H9 (cell line): ENCODE measurements at regions not wholly inside any gene's neighbourhood (a gene's known extent, or its start where the extent isn't known, plus 50 kb on each side); places are given as distances from the start of the nearest gene placed in this dataset.

Experiments
- DNase-seq: peaks from one replicate; pipeline ENCODE4 v3.0.0-alpha.2; 2017
- H2AFZ ChIP-seq: one replicate; pipeline ENCODE4 v1.6.1; 2013; ENCODE audit warnings: mild to moderate bottlenecking, low read length, control low read depth, moderate library complexity
- H2AK5ac ChIP-seq: 2 replicates; pipeline ENCODE4 v1.6.1; 2013; ENCODE audit warnings: low read length, control low read depth, mixed read lengths; ENCODE audit not compliant: insufficient read length
- H2BK120ac ChIP-seq: one replicate; pipeline ENCODE4 v1.6.1; 2013; ENCODE audit warnings: low read depth, mild to moderate bottlenecking, low read length, control low read depth, inconsistent platforms; ENCODE audit not compliant: poor library complexity, severe bottlenecking
- H2BK12ac ChIP-seq: 2 replicates; pipeline ENCODE4 v1.6.1; 2013; ENCODE audit warnings: low read length, control low read depth, mixed read lengths, low read depth; ENCODE audit not compliant: insufficient read length
- H2BK15ac ChIP-seq: 2 replicates; pipeline ENCODE4 v1.6.1; 2013; ENCODE audit warnings: low read depth, low read length, control low read depth
- H2BK20ac ChIP-seq: one replicate; pipeline ENCODE4 v1.6.1; 2013; ENCODE audit warnings: low read depth, mild to moderate bottlenecking, low read length, control low read depth, inconsistent platforms; ENCODE audit not compliant: poor library complexity, severe bottlenecking
- H2BK5ac ChIP-seq: 2 replicates; pipeline ENCODE4 v1.6.1; 2013; ENCODE audit warnings: low read length, control low read depth, mixed read lengths; ENCODE audit not compliant: insufficient read length
- H3K14ac ChIP-seq: 2 replicates; pipeline ENCODE4 v1.6.1; 2013; ENCODE audit warnings: low read length, control low read depth; ENCODE audit not compliant: insufficient read depth
- H3K18ac ChIP-seq: 2 replicates; pipeline ENCODE4 v1.6.1; 2013; ENCODE audit warnings: low read depth, mild to moderate bottlenecking, mixed read lengths, low read length, control low read depth; ENCODE audit not compliant: insufficient read length
- H3K23ac ChIP-seq: 2 replicates; pipeline ENCODE4 v1.6.1; 2013; ENCODE audit warnings: low read length, control low read depth, mixed read lengths, low read depth; ENCODE audit not compliant: insufficient read length
- H3K23me2 ChIP-seq: 2 replicates; pipeline ENCODE4 v1.6.1; 2013; ENCODE audit warnings: low read depth, mild to moderate bottlenecking, mixed read lengths, low read length, control low read depth; ENCODE audit not compliant: insufficient read length, poor library complexity, severe bottlenecking
- H3K27ac ChIP-seq: 2 replicates; pipeline ENCODE4 v1.5.1; 2013; ENCODE audit warnings: low read length, control low read depth, mixed read lengths, low read depth; ENCODE audit not compliant: insufficient read length
- H3K27me3 ChIP-seq: 2 replicates; pipeline ENCODE4 v1.6.1; 2013; ENCODE audit warnings: low read length, control low read depth, inconsistent platforms; ENCODE audit not compliant: insufficient read depth
- H3K4ac ChIP-seq: 2 replicates; pipeline ENCODE4 v1.6.1; 2013; ENCODE audit warnings: low read depth, mild to moderate bottlenecking, control low read depth, inconsistent platforms, low read length, moderate library complexity
- H3K4me1 ChIP-seq: 2 replicates; pipeline ENCODE4 v1.6.1; 2013; ENCODE audit warnings: low read length, control low read depth, inconsistent platforms; ENCODE audit not compliant: insufficient read depth
- H3K4me2 ChIP-seq: 2 replicates; pipeline ENCODE4 v1.6.1; 2013; ENCODE audit warnings: low read length, control low read depth, mixed read lengths; ENCODE audit not compliant: insufficient read length, insufficient read depth
- H3K56ac ChIP-seq: 2 replicates; pipeline ENCODE4 v1.6.1; 2013; ENCODE audit warnings: low read depth, mild to moderate bottlenecking, mixed read lengths, low read length, control low read depth; ENCODE audit not compliant: insufficient read length
- H3K79me1 ChIP-seq: 2 replicates; pipeline ENCODE4 v1.6.1; 2013; ENCODE audit warnings: low read depth, mild to moderate bottlenecking, moderate library complexity, low read length, control low read depth, inconsistent platforms; ENCODE audit not compliant: insufficient read depth, poor library complexity, severe bottlenecking
- H3K79me2 ChIP-seq: 2 replicates; pipeline ENCODE4 v1.6.1; 2013; ENCODE audit warnings: low read length, control low read depth, inconsistent platforms; ENCODE audit not compliant: insufficient read depth
- H3K9ac ChIP-seq: 2 replicates; pipeline ENCODE4 v1.6.1; 2013; ENCODE audit warnings: low read length, control low read depth, mixed read lengths; ENCODE audit not compliant: insufficient read length; ENCODE audit errors: extremely low read depth
- H3K9me3 ChIP-seq: one replicate; pipeline ENCODE4 v1.6.1; 2013; ENCODE audit warnings: low read depth, low read length, inconsistent platforms; ENCODE audit not compliant: control insufficient read depth
- H3T11ph ChIP-seq: one replicate; pipeline ENCODE4 v1.6.1; 2013; ENCODE audit warnings: mild to moderate bottlenecking, low read length, control low read depth, inconsistent platforms
- H4K20me1 ChIP-seq: one replicate; pipeline ENCODE4 v1.6.1; 2013; ENCODE audit not compliant: control insufficient read depth, insufficient read length, insufficient read depth
- H4K5ac ChIP-seq: 2 replicates; pipeline ENCODE4 v1.6.1; 2013; ENCODE audit warnings: low read depth, mild to moderate bottlenecking, mixed read lengths, low read length, control low read depth; ENCODE audit not compliant: insufficient read length
- H4K8ac ChIP-seq: replicated peaks from 2 replicates; pipeline ENCODE4 v1.6.1; 2013; ENCODE audit warnings: low read length, control low read depth, mixed read lengths, low read depth; ENCODE audit not compliant: insufficient read length
- H4K91ac ChIP-seq: 2 replicates; pipeline ENCODE4 v1.6.1; 2013; ENCODE audit warnings: low read depth, mild to moderate bottlenecking, moderate library complexity, mixed read lengths, low read length, control low read depth; ENCODE audit not compliant: insufficient read length
- H3K27ac Mint-ChIP-seq, 3 experiments: 2 replicates in 2 of 3; 3 replicates in 1 of 3; pipeline ENCODE4 v1.8.0; 2020 to 2021; ENCODE audit warnings: mixed read lengths in 3 of 3, mild to moderate bottlenecking in 1 of 3, moderate library complexity in 1 of 3
- H3K27me3 Mint-ChIP-seq: 2 replicates; pipeline ENCODE4 v1.8.0; 2021; ENCODE audit warnings: low read depth, mild to moderate bottlenecking, moderate library complexity, mixed read lengths
- H3K36me3 Mint-ChIP-seq, 3 experiments: 2 replicates in 2 of 3; 3 replicates in 1 of 3; pipeline ENCODE4 v1.8.0; 2020 to 2021; ENCODE audit warnings: low read depth in 3 of 3, mixed read lengths in 3 of 3; ENCODE audit not compliant: insufficient read depth in 1 of 3
- H3K4me1 Mint-ChIP-seq, 2 experiments: 2 replicates each; pipeline ENCODE4 v1.8.0; 2020; ENCODE audit warnings: mixed read lengths in 2 of 2
- H3K4me3 Mint-ChIP-seq, 2 experiments: 2 replicates in 1 of 2; 3 replicates in 1 of 2; pipeline ENCODE4 v1.8.0; 2020 to 2021; ENCODE audit warnings: mild to moderate bottlenecking in 2 of 2, mixed read lengths in 2 of 2, moderate library complexity in 1 of 2
- H3K9me3 Mint-ChIP-seq, 2 experiments: 2 replicates in 1 of 2; 3 replicates in 1 of 2; pipeline ENCODE4 v1.8.0; 2020; ENCODE audit warnings: mild to moderate bottlenecking in 2 of 2, mixed read lengths in 2 of 2, moderate library complexity in 1 of 2
- WGBS: extraction: QIAGEN DNeasy Blood & Tissue Kit; methylation state at CpG from one replicate; pipeline ENCODE4 v1.1.7; 2013; ENCODE audit warnings: missing lambda C conversion rate, low lambda C conversion rate, mixed read lengths; ENCODE audit not compliant: insufficient read length; ENCODE audit errors: extremely low coverage; 5-methylcytosine and 5-hydroxymethylcytosine counted together
- TF ChIP-seq, protein P1 (sequence below): fragments of 200-600 bp; sonication (generic); conservative IDR thresholded peaks from 3 replicates; pipeline ENCODE4 v1.8.0; 2021; ENCODE audit warnings: antibody characterized with exemption, mild to moderate bottlenecking

- Histone ChIP-seq H3K14ac (no peak overlapping the region), H3K79me2 (no peaks in the 10 kb centered on the region)
- H3K27me3 Mint-ChIP-seq: no peaks in the 10 kb centered on the region; the same call in 1 of the 2 replicates
These were observed 85.8 kb downstream of the IRX5 start for GRCh38 chr16:55016515-55016914.

More at GRCh38 chr16:55016515-55016914, 85.8 kb downstream of the IRX5 start:
- no peak overlapping the region for H3K4me3 Mint-ChIP-seq
- DNase-seq: no peak
- no peak overlapping the region for H4K8ac ChIP-seq
- no peak overlapping the region for H3K27ac ChIP-seq
- H3K56ac ChIP-seq: no peak overlapping the region
- peaks cover under 1 to 3% of the 10 kb centered on the region in 2 experiments; a peak in 3 of 4 replicates for H3K4me1 Mint-ChIP-seq
- no peaks in the 10 kb centered on the region for H3K27me3 ChIP-seq
- peaks cover 0 to 18% (median 3%) of the 10 kb centered on the region in 3 experiments; a peak in 5 of 7 replicates for H3K36me3 Mint-ChIP-seq
- H3K9me3 ChIP-seq: no peaks in the 10 kb centered on the region
- no peak overlapping the region for H3K4me2 ChIP-seq
- H2AK5ac ChIP-seq: no peak overlapping the region
- no peak overlapping the region for H2BK15ac ChIP-seq
- H2BK20ac ChIP-seq: no peak overlapping the region
- peaks cover 16 to 17% of the 10 kb centered on the region in 2 experiments for H3K9me3 Mint-ChIP-seq
- H3K9ac ChIP-seq: no peak overlapping the region
- no peak overlapping the region for H2AFZ ChIP-seq
- no peak overlapping the region for H3K4ac ChIP-seq
- no peak overlapping the region for H3K23ac ChIP-seq
- no peaks in the 10 kb centered on the region for H4K20me1 ChIP-seq
- no peak overlapping the region for H2BK12ac ChIP-seq
- no peaks in the 10 kb centered on the region for H3K4me1 ChIP-seq
- TF ChIP-seq, protein P1, sequence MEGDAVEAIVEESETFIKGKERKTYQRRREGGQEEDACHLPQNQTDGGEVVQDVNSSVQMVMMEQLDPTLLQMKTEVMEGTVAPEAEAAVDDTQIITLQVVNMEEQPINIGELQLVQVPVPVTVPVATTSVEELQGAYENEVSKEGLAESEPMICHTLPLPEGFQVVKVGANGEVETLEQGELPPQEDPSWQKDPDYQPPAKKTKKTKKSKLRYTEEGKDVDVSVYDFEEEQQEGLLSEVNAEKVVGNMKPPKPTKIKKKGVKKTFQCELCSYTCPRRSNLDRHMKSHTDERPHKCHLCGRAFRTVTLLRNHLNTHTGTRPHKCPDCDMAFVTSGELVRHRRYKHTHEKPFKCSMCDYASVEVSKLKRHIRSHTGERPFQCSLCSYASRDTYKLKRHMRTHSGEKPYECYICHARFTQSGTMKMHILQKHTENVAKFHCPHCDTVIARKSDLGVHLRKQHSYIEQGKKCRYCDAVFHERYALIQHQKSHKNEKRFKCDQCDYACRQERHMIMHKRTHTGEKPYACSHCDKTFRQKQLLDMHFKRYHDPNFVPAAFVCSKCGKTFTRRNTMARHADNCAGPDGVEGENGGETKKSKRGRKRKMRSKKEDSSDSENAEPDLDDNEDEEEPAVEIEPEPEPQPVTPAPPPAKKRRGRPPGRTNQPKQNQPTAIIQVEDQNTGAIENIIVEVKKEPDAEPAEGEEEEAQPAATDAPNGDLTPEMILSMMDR: no peak
- H2BK120ac ChIP-seq: no peak overlapping the region
- H3K18ac ChIP-seq: no peak overlapping the region
- peaks cover 4% of the 10 kb centered on the region for H3K23me2 ChIP-seq
- H4K5ac ChIP-seq: no peak overlapping the region
- H3K79me1 ChIP-seq: no peaks in the 10 kb centered on the region
- no CpG with 5 or more reads among the region's 9 CpGs for WGBS
- no peak overlapping the region for H3T11ph ChIP-seq
- H3K27ac Mint-ChIP-seq: no peak overlapping the region
- H2BK5ac ChIP-seq: no peak overlapping the region
- no peak overlapping the region for H4K91ac ChIP-seq
